GM18861 (cell line): ENCODE measurements at regions not wholly inside any gene's neighbourhood (a gene's known extent, or its start where the extent isn't known, plus 50 kb on each side); places are given as distances from the start of the nearest gene placed in this dataset.

Experiments
- ATAC-seq: cut with Tn5 transposase; IDR thresholded peaks from one replicate; pipeline ENCODE4 v1.9.1; 2021; ENCODE audit not compliant: unreplicated experiment

DNA sequence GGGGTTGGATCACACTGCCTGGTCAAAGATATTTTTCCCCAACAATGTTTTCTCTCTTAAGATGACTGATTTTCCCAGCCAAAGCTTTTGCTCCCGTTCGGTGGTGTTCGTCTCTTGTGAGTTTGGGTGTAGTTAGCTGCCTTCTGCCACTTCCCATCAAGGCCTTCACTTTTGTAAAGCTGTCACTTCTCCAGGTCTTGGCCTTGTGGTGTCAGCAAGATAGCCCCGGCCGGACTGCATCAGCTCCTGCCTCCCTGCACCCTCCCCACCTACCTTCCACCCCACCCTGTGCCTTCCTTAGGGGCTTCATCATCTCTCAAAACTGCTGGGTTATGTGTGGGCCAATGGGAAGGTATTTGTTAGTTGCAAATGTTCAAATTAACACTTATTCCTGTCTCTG, 228.9 kb downstream of the BCL11A start:
- ATAC-seq, result no peak

GRCh38 chr2:60321816-60322215, 231.6 kb downstream of the BCL11A start:
- no peak for ATAC-seq

DNA sequence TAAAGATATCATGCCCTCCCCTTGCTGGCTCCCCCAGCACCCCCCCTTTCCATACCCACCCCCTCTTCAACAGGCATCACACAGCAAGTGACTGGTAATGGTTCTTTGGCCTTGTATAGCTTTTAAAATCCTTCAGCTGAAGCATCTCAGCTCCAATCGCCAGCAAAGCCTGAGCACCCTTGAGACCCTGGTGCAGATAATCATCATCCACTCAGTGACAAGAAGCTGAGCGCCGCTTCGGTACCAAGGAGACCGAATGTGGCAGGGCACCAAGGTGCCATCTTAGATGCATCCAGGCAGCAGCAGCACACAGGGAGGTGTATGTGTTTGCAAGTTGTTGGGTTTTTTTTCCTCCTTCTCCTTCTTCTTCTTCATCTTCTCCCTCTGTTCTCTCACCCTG, 232.7 kb downstream of the BCL11A start:
- ATAC-seq, result no peak

DNA sequence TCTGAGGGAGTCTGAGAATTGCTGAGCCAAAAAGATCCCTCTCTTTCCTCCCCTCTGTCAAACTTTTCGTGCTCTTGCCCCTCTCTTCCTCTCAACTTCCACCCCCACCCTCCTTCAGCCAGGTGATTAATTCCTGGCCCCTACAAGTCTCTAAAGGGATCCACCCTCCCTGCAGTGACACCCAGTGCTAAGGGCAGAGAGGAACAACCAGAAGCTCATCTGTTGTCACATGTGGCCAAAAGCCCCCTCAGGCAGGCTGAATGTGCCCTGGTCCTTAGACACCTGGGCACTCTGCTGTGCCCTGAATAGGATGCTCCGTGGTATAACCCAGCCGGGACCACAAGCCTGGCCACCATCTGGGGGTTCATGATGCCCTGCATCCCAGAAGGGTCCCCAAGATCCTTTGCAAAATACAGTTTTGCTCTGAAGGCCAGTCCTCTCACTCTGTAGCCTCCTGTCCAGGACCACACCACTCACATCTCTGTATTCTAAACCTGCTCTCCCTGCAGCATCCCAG, 234.4 kb downstream of the BCL11A start:
- ATAC-seq, result no peak

- no peak for ATAC-seq
These were observed 234.9 kb downstream of the BCL11A start for GRCh38 chr2:60318544-60318943.

DNA sequence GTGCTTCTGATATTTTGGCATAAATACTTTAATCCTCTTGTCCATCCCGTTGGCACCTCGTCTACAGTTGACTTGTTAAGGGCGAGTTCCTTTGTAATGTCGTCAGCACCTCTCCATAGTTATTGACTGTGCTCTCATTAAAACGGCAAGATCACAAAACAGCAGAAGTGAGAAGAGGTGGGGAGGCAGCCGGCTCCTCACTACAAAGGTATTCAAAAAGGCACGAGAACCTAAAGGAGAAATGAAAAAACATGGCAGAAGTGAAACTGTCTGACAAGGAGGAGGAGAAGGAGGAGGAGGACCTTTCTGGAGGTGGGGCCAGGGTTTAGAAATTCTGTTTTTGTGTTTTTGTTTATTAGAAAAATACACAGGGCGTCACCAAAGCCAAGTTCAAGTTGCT, 235.6 kb downstream of the BCL11A start:
- peak; percentile 55 for ATAC-seq

- no peak for ATAC-seq
These were observed 236.4 kb downstream of the BCL11A start for GRCh38 chr2:60317034-60317386.

- ATAC-seq, result no peak
These were observed 236.9 kb downstream of the BCL11A start for GRCh38 chr2:60316381-60317033.

- ATAC-seq, result no peak
These were observed 239.8 kb downstream of the BCL11A start for GRCh38 chr2:60313470-60314172.

DNA sequence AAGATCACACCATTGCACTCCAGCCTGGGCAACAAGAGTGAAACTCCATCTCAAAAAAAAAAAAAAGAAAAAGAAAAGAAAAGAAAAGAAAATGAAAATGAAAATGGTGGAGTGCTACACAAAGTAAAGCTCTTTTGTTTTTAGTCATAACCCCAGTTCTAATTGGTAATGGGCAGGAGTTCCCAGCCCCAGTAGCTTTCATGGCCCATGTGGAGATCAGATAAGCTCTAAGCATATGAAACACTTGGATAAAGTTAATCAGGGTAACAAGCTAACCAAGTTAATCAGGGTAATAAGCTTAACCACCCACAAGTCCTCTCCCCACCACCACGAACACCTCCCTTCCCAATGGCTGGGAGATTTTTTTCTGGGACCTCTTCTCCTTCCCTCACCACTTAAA, 240.8 kb downstream of the BCL11A start:
- peak; percentile 72 for ATAC-seq

DNA sequence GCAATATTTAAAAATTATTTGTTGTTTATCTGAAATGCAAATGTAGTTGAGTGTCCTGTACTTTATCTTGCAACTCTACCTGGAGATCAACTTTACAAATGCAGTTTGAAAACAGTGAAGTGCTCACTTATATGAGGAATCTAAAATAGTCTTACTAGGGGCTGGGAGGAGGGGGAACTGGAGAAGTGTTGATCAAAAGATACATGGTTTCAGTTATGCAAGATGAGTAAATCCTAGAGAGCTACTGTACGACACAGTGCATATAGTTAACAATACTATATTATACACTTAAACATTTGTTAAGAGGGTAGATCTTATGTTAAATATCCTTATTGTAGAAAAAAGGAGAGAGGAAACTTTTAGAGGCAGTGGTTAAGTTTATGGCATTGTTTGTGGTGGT, 241.9 kb downstream of the BCL11A start:
- ATAC-seq, result peak; percentile 37

- ATAC-seq, result no peak
These were observed 243.4 kb downstream of the BCL11A start for GRCh38 chr2:60309941-60310660.

DNA sequence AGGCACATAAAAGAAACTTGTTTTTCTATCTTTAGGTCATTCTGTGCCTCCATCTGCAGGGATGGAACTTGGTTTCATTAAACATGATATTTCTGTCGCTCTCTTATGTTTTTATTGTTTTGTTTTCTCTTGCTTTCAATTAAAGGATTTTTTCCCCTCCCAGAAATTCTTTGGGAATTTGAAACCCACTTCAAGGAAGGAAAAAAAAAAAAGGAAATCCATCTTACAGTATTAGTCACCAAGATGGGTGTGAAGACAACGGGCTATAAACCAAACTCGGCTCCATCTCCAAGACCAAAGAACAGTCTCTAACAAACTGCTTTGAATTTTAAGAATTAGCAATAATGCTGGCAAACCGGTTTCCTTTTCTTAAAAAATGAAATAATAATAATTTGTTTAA, 244.1 kb downstream of the BCL11A start:
- ATAC-seq, result no peak

DNA sequence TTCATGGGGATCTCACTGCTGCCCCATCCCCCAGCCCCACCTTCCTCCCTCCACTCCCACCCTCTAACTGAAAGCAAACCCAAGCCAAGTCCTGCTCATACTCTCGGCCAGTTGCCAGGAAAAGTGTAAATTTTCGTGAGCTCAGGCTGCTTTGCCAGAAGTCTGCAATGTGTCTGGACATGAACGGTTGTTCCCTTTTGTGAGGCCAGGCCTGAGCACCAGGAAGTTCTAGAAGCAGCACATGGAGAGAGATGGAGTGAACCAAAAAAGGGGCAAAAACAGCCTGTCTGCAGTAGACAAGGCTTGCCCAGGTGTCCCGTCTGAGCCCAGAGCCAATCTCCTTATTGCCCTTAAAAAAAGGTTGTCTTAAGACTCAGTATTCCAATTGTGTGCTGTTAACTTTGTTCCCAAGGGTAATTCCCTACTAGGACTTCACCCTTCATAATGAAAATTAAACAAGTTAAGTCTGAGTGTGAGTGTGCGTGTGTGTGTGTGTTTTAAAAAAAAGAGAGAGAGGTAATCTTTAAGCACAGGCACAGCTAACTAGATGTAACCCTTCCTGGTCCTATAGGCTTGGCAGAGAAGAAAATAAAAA, 247.1 kb downstream of the BCL11A start:
- no peak for ATAC-seq

DNA sequence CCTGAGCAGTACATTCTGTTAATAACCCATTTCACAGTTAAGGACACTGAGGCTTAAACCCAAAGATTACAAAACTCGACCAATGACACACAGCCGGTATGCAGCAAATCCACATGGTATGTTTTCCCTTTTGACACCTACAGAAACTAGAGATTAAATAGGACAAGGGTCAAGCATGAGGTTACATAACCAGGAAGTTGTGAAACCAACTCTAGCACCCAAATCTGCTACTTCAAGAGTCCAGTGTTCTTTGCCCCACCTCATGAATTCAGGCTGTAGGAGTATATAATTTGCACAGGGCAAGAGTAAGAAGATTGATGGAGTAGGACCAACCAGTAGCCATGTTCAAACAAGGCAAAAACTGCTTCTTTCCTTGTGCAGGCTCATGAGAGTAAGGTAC, 249.8 kb downstream of the BCL11A start:
- no peak for ATAC-seq

- no peak for ATAC-seq
These were observed 250.9 kb downstream of the BCL11A start for GRCh38 chr2:60302377-60303126.

DNA sequence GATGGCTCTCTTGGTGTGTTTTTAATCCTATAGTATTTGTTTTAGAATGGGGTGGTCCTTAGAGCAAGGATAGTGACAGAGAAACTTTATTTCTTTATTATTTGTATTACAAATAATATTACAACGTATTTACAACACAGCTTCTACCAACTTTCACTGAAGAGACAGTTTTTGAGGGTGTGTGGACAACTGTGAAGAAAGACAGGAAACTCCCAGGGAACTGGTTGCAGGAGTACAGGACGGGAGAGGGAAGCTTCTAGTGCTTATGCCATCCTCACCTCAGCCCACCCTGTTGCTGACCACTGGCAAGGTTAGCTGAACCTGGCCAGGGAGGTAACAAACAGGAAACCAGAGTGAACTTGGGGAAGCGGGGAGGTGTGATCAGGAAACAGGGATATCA, 251.7 kb downstream of the BCL11A start:
- ATAC-seq, result no peak

- ATAC-seq, result no peak
These were observed 254.3 kb downstream of the BCL11A start for GRCh38 chr2:60299179-60299578.

GRCh38 chr2:60298006-60298696, 255.3 kb downstream of the BCL11A start:
- no peak for ATAC-seq

- no peak for ATAC-seq
These were observed 256.0 kb downstream of the BCL11A start for GRCh38 chr2:60297296-60298005.
